Right ventricle myocardium superior (tissue), 1 donor: ENCODE measurements at regions not wholly inside any gene's neighbourhood (a gene's known extent, or its start where the extent isn't known, plus 50 kb on each side); places are given as distances from the start of the nearest gene placed in this dataset.

ENCODE experiments used
- ATAC-seq: fragments of 200-7000 bp; cut with Tn5 transposase; one replicate; pipeline ENCODE4 v1.9.1; 2020; ENCODE audit warnings: mild to moderate bottlenecking; ENCODE audit not compliant: poor library complexity
- DNase-seq: peaks from one replicate; pipeline ENCODE4 v3.0.0-alpha.2; 2020
- intact Hi-C: fragments of 100-400 bp; cut with DNase I; formaldehyde crosslinking; loops from one replicate; pipeline ENCODE4 v1.11.2; 2022
- donor health status: DM: no; HTN: yes; CAD: no; lungs with severe emphysema.

DNA sequence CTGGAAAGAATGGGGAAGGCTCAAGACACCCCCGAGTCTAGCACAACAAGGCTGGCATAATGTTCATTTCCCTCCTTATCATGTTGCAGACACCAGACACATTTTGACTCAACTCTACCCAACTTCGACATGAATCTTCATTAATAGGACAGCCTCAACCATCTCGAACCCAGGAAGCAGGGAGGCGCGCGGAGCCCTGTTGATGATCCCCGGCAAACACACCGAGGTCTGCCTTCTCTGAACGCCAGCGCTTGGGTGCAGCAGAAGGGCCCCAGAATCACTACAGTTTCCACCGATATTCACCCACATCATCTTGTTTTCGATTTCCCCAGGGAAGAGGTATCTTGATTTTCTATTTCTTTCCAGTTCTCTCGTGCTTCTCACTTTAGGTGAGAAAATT, 563.6 kb downstream of the TCERG1L start:
- intact Hi-C loops, result no loop called here
- ATAC-seq, result no peak
- no peak for DNase-seq

DNA sequence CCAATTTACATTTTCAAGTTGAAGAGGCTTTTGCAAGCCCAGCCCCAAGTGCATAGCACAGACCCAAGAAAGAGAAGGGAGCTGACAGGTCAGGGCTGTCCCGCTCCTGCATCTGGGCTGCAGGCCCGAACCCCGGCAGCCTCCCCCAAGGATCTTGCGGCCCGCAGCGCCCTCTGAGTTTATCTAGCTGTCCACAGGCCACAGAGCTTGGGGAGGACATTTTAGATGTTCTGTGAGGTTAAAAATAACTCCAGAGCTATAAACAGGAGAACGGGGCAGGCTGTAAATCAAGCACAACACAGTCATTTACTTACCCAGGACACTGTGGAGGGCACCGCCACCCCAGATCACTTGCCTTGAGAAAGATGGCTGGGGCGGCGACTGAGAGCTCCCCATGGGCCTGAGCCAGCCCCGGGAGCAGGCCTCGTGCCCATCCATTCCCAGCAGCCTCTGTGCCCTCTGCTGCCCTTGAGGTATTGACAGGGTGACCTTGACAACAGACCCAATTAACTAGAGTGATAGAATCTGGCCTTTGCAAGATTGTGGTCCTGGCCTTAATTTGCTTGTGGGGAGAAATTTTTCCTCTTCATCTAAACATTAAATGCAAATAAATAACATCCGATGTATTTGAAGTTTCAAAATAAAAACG, 563.0 kb downstream of the TCERG1L start:
- DNase-seq (no peak), ATAC-seq (no peak)
- intact Hi-C loops, result no loop called here

DNA sequence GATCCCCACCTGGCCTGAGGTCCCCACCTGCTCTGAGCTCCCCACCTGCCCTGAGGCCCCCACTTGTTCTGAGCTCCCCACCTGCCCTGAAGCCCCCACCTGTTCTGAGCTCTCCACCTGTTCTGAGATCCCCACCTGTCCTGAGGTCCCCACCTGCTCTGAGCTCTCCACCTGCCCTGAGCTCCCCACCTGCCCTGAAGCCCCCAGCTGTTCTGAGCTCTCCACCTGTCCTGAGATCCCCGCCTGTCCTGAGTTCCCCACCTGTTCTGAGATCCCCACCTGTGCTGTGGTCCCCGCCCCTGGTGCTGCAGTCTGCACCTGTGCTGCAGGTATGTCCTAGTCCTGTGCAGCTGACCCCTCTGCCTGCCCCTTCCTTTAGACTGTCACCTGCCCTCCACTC, 561.6 kb downstream of the TCERG1L start:
- ATAC-seq (no peak), DNase-seq (no peak)
- intact Hi-C loops, result no loop called here

DNA sequence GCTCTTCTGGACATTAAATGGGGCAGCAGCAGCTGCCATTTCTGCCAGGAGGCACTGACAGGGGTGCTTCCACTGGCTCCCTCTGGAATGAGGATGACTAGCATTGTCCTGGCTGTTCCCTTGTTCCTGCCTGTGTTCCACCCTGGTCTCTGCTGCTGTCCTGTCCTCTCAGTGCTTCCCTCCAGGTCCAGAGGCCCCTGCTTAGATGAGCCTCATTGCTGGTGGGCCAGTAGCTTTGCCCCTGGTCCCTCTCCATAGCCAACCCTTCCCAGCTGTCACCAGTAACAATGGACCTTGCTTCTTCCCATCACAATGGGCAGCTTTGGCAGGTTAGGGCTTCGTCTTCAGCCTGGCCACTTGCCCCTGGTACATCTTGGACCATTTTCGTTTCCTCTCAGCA, 561.1 kb downstream of the TCERG1L start:
- DNase-seq (no peak), ATAC-seq (no peak)
- intact Hi-C loops, result no loop called here

DNA sequence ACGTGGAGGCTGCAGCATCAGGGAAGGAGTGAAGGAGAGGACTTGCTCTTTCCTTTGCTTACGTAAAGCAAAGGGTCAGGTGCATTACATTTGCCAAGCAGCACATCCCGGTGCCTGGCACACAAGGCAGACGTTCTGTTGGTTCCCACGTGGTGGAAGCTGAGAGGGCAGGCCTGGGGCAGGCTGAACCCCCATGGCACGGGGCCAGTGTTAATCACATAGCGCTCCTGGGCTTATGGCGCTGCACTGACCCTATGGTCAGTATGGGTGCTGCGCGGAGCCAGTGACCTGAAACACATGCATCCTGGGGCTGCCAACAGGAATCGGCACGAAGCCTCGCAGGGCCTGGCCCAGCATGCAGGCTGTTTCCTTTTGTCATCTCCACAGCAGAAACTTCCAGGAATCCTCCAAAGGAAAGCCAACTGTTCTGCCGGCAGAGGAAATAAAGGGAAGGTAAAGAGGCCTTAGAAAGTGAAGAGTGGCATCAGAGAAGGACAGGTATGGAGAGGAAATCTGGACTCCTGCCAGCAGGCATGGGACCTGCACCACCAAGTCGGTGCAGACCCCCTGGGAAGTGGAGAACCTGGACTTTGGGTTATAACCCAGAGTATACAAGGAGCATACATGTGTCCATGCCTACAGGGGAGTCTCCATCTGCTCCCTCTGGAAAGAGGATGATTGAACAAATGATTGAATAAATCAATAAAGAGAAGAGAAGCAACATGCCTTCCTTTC, 560.2 kb downstream of the TCERG1L start:
- intact Hi-C loops, result no loop called here
- ATAC-seq (no peak), DNase-seq (no peak)

DNA sequence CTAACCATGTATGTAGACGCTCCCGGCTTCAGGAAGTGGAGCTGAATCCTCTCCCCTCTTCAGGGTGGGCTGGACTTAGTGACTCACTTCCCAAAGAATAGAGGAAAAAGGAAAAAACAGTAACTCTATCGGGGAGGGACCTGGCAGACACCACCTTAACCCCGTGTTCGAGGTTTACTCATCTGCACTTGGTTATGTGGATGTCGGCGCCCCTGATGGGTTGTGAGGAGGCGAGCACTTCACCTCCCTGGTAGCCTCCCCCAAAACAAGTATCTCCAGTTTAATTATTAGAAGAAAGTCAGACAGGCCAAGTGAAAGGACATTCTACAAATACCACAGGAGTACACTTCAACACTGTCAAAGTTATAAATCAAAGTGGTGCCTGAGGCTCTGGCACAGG, 559.7 kb downstream of the TCERG1L start:
- DNase-seq, result no peak
- no peak for ATAC-seq
- intact Hi-C loops, result no loop called here

DNA sequence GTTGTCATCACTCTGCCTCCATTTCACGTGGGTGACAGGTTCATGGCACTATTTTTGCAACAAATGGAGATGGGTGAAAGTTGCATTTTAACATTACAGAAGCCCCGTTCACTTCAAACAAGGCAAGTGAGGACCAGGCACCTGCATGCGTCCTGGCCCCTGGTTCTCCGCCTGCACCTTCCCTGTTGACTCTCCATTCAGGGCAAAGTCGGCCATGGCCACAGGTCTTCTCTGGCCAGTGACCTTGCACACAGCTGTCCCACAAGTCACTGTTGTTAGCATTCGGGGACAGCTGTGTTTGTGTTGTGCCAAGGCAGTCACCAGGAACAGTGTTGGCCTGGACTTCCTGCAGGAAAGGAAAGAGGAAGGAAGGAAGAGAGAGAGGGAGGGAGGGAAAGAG, 554.9 kb downstream of the TCERG1L start:
- intact Hi-C loops, result no loop called here
- no peak for DNase-seq
- ATAC-seq, result no peak

DNA sequence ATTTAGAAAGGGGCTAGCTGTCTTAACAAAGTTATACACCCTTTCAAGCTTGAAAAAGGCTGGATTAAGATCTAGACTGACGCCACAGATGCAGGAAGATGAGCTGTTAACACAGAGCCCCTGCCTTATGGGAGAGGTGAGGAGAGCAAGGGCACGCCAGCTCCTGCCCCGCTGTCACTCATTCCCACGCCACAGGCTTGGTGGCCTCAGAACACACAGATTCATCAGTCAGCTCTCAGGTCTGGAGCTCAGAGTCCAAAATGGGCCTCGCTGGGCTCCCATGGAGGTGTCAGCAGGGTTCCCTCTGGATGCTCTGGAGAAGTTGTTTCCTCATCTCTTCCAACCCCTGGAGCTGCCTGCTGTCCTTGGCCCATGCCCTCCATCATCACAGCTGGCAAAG, 554.2 kb downstream of the TCERG1L start:
- DNase-seq (no peak), ATAC-seq (no peak)
- intact Hi-C loops, result no loop called here

DNA sequence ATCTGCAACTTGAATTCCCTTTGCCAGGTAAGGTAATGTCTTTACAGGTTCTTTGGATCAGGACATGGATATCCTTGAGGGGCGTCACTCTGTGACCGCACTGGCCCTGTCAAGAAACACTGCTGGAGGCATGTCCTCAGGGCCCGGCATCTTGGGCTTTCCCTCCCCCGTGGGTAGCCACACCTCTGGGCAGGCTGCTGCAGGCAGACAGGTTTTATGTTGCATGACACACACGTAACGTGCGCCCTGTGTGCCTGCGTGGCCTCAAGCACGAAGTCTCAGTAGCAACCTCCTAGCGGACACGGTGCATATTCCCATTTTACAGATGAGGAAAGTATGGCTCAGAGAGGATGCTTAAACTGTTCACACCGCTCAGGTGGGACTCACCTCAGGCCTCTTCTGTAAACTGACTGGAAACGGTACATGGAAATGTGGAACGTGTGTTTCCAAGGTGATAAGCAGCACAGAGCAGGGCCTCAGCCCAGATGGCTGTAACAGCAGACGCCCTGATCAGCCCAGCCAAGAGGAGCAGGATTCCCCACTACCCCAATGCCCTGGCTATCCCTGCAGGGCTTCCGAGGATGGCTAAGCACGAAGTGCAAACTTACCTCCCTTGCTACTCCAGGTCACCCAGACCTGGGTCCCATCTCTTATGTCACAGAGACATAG, 553.6 kb downstream of the TCERG1L start:
- DNase-seq (no peak), ATAC-seq (no peak)
- intact Hi-C loops, result no loop called here

DNA sequence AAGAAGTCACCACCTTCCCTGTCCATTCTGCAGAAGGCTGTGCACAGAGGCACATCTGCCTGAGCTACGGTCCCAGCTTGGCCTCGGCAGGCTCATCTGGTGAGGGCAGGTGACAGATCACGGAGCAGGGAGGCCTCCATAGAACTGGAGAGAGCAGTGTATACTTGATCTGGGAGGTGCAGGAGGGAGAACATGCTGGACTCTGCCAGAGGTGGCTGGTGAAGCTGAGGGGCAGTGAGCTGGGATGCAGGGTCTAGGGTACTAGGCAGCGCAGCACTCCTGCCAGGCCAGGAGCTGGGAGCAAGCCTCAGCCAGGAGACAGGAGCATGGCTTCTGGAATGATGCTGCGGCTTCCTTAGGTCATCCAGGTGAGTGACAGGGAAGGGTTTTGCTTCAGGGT, 553.0 kb downstream of the TCERG1L start:
- intact Hi-C loops, result no loop called here
- ATAC-seq (no peak), DNase-seq (no peak)

DNA sequence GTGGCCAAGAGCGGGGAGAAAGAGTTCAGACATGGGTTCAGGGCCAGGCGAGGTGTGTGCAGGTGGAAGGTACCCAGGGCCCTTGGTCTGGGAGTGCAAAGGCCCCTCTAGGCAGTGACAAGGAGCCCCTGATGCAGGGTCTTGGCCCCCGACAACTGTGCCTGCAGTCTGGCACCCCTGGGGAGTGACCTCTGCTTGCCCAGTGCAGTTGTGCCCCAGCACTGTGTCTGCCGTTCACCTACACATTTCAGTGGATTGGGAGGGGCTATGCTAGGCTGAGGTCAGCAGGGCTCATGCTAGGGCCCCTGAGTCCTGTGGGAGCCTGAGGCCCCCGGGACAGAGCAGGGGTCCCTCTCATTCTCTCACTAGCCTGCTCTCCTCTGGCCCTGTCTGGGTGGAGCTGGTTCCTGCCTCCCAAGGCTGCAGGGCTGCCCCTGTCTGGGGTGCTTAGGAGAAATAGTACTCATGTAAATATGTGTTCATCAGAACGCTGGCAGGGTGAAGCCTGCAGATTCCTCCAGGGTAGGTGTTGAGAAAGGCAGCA, 550.4 kb downstream of the TCERG1L start:
- ATAC-seq (no peak), DNase-seq (no peak)
- intact Hi-C loops, result no loop called here

DNA sequence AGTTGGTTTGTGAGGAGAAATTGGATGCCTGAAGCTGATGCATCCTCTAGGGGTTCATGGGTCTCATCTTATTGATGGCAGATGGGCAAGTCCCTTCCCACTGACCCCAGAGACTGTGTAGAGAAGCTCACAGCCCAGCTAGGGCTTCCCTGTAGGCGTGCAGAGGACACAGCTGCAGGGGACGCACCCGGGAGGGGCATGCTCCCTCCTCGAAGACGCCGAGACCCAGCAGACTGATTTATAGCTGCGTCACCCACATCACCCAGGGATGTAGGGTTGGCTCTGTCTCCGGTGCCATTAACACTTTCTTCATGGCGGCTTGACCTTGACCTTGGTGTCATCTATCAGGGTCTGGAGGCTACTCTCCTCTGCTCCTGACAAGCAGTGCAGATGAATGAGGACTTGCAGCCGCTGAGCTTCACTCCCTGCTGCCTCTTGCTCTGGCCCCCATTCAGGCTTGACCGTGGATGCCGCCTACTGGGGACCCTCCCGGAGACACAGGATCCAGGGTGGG, 549.7 kb downstream of the TCERG1L start:
- ATAC-seq, result no peak
- DNase-seq, result no peak
- intact Hi-C loops, result no loop called here

DNA sequence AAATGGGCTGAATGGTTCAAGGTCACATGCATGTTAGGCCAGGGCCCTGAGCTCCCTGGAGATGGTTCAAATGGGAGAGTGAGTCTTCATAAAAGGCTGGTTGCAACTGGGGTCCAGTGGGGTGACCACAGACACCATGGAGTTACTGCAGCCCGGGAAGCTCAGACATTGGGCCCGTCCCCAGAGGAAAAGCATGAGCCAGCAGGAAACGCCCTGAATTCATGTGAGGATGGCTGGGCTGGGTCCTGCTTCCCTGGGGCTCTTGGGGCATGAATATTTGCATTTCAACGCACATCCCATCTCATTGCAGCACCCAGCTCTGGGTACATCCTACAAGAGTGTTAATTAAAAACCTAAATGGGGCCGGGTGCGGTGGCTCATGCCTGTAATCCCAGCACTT, 549.0 kb downstream of the TCERG1L start:
- intact Hi-C loops, result no loop called here
- no peak for DNase-seq

DNA sequence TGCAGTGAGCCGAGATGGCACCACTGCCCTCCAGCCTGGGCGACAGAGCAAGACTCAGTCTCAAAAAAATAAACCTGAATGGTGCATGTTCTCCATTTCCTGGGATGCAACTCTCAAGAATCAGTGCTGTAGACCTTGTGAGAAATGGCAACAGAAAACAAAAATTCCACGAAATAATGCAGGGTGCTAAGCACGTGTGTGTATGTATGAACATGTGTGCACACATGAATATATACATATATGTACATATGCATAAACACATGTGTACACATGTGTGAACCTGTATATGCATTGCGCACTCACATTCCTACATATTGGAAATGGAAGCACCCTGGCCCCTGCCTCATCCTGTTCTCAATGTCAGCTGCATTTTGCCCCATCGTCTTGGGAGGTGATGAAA, 548.5 kb downstream of the TCERG1L start:
- ATAC-seq (no peak), DNase-seq (no peak)
- intact Hi-C loops, result no loop called here

More for the DNA sequence above, 549.0 kb downstream of the TCERG1L start:
- ATAC-seq, result no peak

DNA sequence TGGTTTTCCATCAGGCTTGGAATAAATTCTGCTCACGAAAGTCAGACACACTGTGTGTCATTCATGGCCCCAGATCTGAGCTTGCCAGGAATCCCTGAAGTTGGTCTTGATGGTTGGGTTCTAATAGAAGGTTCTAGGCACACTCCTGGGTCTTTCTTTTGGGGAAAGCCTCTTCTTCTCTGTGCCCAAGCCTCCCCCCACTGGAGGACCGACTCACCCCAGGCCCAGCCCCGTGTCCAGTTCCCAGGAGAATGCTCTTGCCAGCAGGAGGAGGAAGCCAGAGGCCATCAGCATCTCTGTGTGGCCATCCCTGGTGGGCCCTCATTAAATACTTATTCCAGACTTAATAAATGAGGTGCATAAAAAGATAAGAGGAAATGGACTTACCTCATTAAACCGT, 548.0 kb downstream of the TCERG1L start:
- no peak for DNase-seq
- intact Hi-C loops, result no loop called here
- ATAC-seq, result no peak

DNA sequence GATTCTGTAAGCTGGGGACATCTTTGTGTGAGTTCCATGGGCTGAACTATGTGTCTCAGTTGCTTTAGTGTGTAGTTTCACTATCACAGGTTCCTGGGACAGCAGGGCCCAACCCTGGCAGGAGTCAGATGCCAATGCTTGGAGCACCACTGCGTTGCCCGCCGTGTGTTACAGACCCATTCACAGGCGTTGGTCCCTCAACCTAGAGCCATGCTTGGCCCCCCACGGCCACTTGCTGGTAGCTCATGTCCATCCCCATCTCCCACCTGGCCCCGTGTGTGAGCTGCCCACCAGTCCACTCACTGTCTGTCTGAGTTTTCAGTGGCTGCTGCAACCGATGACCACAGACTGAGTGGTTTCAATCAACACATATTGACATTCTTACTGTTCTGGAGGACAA, 546.9 kb downstream of the TCERG1L start:
- intact Hi-C loops, result no loop called here
- ATAC-seq, result no peak

DNA sequence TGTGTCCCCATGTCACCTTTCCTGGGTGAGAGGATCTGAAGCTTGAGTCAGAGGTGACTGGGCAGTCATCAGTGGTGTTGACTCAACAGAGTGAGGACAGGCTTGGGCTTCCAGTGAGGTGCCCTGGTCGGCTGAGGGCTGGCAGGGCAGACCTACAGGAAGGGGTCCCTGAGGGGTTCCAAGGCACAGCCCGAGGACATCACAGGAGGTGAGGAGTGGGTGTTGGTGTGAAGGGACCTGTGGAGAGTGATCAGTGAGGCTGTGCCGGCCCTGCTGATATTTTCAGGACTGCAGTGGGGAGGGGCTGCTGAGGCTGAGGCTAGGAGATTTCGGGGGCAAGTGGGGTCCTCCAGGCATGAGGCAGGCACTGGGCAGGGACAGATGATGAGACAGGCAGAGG, 545.5 kb downstream of the TCERG1L start:
- intact Hi-C loops, result no loop called here
- ATAC-seq (no peak), DNase-seq (no peak)

More for the DNA sequence above, 546.9 kb downstream of the TCERG1L start:
- no peak for DNase-seq

DNA sequence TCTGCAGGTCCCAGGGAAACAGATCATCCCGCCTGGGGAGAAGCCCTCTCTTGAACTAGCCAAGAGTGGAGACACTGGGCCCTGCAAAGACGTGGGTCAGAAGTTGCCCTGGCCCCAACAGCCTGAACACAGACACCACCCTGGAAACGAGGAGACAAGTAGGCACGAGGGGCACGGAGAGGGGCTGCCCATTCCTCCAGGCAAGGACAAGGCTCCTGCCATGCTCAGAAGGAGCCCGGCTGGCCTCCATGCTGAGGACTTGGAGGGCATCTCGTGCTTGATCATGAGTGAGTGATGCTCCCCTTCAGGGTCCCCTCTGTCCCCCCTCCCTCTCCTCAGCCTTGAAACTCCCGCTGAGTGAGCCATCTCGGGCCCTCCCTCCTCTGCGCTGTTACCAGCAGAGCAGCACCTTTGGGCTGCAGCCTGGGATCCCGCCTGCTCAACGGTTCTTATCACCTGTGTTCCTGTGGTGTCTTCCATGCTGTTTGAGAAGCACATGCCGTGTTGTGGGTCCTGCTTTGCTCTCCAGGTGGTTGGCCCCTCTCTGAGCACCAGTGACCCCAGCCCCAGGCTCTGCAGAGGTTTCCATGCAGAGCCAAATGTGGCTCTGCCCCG, 544.3 kb downstream of the TCERG1L start:
- ATAC-seq (no peak), DNase-seq (no peak)
- intact Hi-C loops, result no loop called here
